Osteocyte (in vitro differentiated cells): ENCODE measurements at regions not wholly inside any gene's neighbourhood (a gene's known extent, or its start where the extent isn't known, plus 50 kb on each side); places are given as distances from the start of the nearest gene placed in this dataset.

Experiments
- DNase-seq: peaks from one replicate; pipeline ENCODE4 v3.0.0; 2021; ENCODE audit warnings: mixed read lengths; ENCODE audit not compliant: unreplicated experiment; ENCODE audit errors: extremely low spot score
- H3K27ac Mint-ChIP-seq: one replicate; pipeline ENCODE4 v1.8.0; 2021; ENCODE audit warnings: mild to moderate bottlenecking, mixed read lengths; ENCODE audit not compliant: unreplicated experiment
- H3K27me3 Mint-ChIP-seq: one replicate; pipeline ENCODE4 v1.8.0; 2021; ENCODE audit warnings: mixed read lengths; ENCODE audit not compliant: unreplicated experiment
- H3K36me3 Mint-ChIP-seq: one replicate; pipeline ENCODE4 v1.8.0; 2021; ENCODE audit warnings: mixed read lengths; ENCODE audit not compliant: unreplicated experiment
- H3K4me1 Mint-ChIP-seq: one replicate; pipeline ENCODE4 v1.8.0; 2021; ENCODE audit warnings: mixed read lengths; ENCODE audit not compliant: unreplicated experiment
- H3K4me3 Mint-ChIP-seq: one replicate; pipeline ENCODE4 v1.8.0; 2021; ENCODE audit warnings: mild to moderate bottlenecking, moderate library complexity, mixed read lengths; ENCODE audit not compliant: unreplicated experiment
- H3K9me3 Mint-ChIP-seq: one replicate; pipeline ENCODE4 v1.8.0; 2021; ENCODE audit warnings: mixed read lengths; ENCODE audit not compliant: unreplicated experiment
- TF ChIP-seq, protein P1 (sequence below): fragments of 200-600 bp; sonication (generic); IDR thresholded peaks from 2 replicates; pipeline ENCODE4 v1.5.0; 2021; ENCODE audit warnings: antibody characterized with exemption, mild to moderate bottlenecking, moderate library complexity

DNA sequence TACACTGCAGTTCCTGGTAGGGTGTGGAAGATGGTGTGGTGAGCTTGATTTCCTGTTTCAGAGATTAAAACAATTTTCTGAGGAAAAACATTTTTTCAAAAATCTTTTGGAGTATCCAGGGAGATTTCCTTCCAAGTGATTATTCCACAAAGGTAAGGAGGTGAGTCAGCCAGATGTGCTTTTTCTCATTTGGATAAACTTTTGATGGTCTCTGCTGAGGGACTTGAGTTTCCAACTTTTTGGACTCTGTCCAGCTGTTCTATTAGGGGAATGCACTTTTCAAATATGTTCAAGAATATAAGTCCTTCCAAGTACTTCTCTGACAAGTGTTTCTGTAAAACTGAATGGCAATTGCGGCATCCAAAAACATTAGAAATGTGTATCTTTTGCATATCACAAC lies 628.8 kb upstream of the ADAMTS5 start:
- TF ChIP-seq, protein P1, sequence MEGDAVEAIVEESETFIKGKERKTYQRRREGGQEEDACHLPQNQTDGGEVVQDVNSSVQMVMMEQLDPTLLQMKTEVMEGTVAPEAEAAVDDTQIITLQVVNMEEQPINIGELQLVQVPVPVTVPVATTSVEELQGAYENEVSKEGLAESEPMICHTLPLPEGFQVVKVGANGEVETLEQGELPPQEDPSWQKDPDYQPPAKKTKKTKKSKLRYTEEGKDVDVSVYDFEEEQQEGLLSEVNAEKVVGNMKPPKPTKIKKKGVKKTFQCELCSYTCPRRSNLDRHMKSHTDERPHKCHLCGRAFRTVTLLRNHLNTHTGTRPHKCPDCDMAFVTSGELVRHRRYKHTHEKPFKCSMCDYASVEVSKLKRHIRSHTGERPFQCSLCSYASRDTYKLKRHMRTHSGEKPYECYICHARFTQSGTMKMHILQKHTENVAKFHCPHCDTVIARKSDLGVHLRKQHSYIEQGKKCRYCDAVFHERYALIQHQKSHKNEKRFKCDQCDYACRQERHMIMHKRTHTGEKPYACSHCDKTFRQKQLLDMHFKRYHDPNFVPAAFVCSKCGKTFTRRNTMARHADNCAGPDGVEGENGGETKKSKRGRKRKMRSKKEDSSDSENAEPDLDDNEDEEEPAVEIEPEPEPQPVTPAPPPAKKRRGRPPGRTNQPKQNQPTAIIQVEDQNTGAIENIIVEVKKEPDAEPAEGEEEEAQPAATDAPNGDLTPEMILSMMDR, result no peak
- Mint-ChIP-seq H3K27ac (peak overlapping the region; percentile 9), H3K4me1 (peaks cover 23% of the 10 kb centered on the region), H3K9me3 (peaks cover 4% of the 10 kb centered on the region), H3K36me3 (no peaks in the 10 kb centered on the region), H3K27me3 (no peaks in the 10 kb centered on the region), H3K4me3 (no peak overlapping the region)
- no peak for DNase-seq

DNA sequence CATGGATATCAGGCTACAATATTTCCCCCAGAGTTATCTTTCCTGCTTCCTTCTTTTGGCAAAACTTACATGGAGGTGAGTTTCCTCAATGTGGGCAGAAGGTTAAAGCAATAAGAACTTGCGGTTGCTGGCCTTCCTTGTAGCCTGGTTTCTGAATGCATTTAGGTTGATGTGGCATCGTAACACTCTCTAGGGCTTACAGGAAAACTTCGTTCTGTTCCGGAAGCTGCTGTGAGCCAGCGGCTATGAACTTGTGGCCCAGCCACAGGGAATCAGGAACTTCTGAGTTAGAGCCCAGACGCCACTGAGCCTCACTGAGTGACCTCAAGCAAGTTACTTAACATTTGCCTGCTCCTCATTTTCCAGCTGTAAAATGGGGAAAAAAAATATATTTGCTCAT lies 623.4 kb upstream of the ADAMTS5 start:
- no peak for DNase-seq
- H3K4me3 Mint-ChIP-seq, result peak overlapping the region; percentile 23
- H3K36me3 Mint-ChIP-seq, result no peaks in the 10 kb centered on the region
- H3K9me3 Mint-ChIP-seq, result no peaks in the 10 kb centered on the region
- H3K27me3 Mint-ChIP-seq, result no peaks in the 10 kb centered on the region
- TF ChIP-seq, protein P1, result no peak
- peaks cover 29% of the 10 kb centered on the region for H3K4me1 Mint-ChIP-seq
- peak overlapping the region; percentile 71 for H3K27ac Mint-ChIP-seq

DNA sequence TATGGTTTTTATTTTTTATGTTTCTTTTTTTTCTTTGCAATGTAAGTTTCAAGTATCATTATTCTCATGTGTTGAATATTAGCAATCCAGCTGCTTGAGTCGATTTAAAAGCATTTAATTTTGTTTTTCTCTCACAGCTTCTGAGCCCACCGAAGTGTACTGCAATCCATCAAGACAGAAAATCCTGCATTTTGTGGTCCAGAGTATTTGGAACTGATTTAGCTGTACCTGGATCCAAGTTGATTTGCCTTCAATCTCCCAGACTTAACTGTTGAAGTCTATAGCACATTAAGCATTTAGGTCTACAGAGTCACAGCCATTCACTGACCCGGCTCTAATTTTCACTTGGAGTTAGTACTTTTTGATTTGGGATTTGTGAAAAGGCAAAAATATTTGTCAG lies 622.9 kb upstream of the ADAMTS5 start:
- H3K4me3 Mint-ChIP-seq, result no peak overlapping the region
- DNase-seq, result no peak
- peaks cover 25% of the 10 kb centered on the region for H3K4me1 Mint-ChIP-seq
- TF ChIP-seq, protein P1, result no peak
- H3K27me3 Mint-ChIP-seq, result no peaks in the 10 kb centered on the region
- H3K9me3 Mint-ChIP-seq, result no peaks in the 10 kb centered on the region
- H3K27ac Mint-ChIP-seq, result no peak overlapping the region
- H3K36me3 Mint-ChIP-seq, result no peaks in the 10 kb centered on the region

DNA sequence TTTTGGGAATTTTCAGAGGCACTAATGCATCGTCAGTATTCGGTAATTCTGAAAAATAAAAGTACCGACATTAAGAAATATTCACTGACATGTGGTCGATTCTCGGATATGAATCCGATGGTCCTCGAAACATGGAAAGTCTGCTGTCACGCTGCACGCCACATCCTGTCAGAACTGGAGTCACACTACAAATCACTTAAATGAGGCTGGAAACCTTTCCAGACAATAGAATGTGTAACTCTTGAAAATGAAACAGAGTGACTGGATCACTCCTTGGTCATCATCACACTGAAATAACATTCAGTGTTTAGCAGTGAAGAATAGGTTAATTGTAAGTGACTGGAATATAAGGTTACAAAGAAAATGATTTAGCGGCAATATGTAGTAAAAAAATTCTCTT lies 620.1 kb upstream of the ADAMTS5 start:
- no peak overlapping the region for H3K27ac Mint-ChIP-seq
- H3K27me3 Mint-ChIP-seq, result no peaks in the 10 kb centered on the region
- no peak for DNase-seq
- H3K9me3 Mint-ChIP-seq, result no peaks in the 10 kb centered on the region
- H3K4me1 Mint-ChIP-seq, result peaks cover 33% of the 10 kb centered on the region
- H3K4me3 Mint-ChIP-seq, result no peak overlapping the region
- TF ChIP-seq, protein P1, result no peak
- H3K36me3 Mint-ChIP-seq, result no peaks in the 10 kb centered on the region

DNA sequence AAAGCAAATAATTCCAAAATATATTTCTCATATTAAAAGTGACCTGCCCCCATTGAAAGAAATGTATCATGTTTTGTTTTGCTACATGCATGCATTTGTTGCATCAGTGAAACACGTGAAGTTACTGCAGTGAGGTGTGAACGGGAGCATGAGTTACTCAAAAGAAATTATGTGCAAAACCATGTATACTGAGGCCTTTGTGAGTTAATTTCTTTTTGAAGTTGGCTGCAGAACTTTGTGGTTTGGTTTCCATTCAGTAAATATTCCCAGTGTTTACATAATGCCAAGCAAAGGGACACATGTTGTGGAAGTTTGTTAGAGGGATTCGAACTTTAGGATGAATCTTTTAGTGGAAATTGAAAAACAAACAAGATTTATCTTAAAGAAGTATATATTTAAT lies 619.4 kb upstream of the ADAMTS5 start:
- H3K36me3 Mint-ChIP-seq, result no peaks in the 10 kb centered on the region
- TF ChIP-seq, protein P1, result no peak
- H3K27ac Mint-ChIP-seq, result no peak overlapping the region
- H3K4me3 Mint-ChIP-seq, result no peak overlapping the region
- peaks cover 33% of the 10 kb centered on the region for H3K4me1 Mint-ChIP-seq
- no peaks in the 10 kb centered on the region for H3K27me3 Mint-ChIP-seq
- no peak for DNase-seq
- H3K9me3 Mint-ChIP-seq, result no peaks in the 10 kb centered on the region
